Adrenal gland (tissue), 9 donors: ENCODE measurements at regions not wholly inside any gene's neighbourhood (a gene's known extent, or its start where the extent isn't known, plus 50 kb on each side); places are given as distances from the start of the nearest gene placed in this dataset.

Experiments
- DNase-seq, 7 donors: peaks; one replicate each; pipeline ENCODE4 v3.0.0-alpha.2; 2019 to 2020
- H3K27ac ChIP-seq, 5 donors: fragments of 200-600 bp; sonication (generic) in 4 of 5; 1 replicate in 3 of 5; 2 replicates in 2 of 5; pipeline versions ENCODE4 v1.5.1 to v1.8.0; 2016 to 2020; ENCODE audit warnings: mild to moderate bottlenecking in 1 of 5
- H3K27me3 ChIP-seq: fragments of 200-600 bp; 2 replicates; pipeline ENCODE4 v1.8.0; 2021
- H3K36me3 ChIP-seq, 2 donors: fragments of 200-600 bp; replicated peaks in 1 of 2; 1 replicate in 1 of 2; 2 replicates in 1 of 2; pipeline versions ENCODE4 v1.5.1 to v1.8.0; 2018 to 2022
- H3K4me1 ChIP-seq, 2 donors: fragments of 200-600 bp; replicated peaks in 1 of 2; 1 replicate in 1 of 2; 2 replicates in 1 of 2; pipeline versions ENCODE4 v1.5.1 to v1.8.0; 2018 to 2021
- H3K4me3 ChIP-seq, 4 donors: fragments of 200-600 bp; sonication (generic) in 3 of 4; one replicate each; pipeline ENCODE4 v1.5.1; 2016 to 2018
- H3K9me3 ChIP-seq, 3 donors: fragments of 200-600 bp; sonication (generic) in 1 of 3; replicated peaks in 1 of 3; 1 replicate in 2 of 3; 2 replicates in 1 of 3; pipeline versions ENCODE4 v1.5.1 to v1.8.0; 2016 to 2021
- CTCF ChIP-seq, 6 experiments: fragments of 450-650 bp in 4 of 6; fragments of 200-600 bp in 2 of 6; sonication (generic) in 1 of 6; IDR thresholded peaks; 1 replicate in 5 of 6; 2 replicates in 1 of 6; pipeline versions ENCODE4 v1.5.1 to v1.8.0; 2016 to 2021; ENCODE audit warnings: antibody characterized with exemption in 6 of 6, mild to moderate bottlenecking in 2 of 6, moderate library complexity in 1 of 6
- POLR2A ChIP-seq, 2 donors: fragments of 450-650 bp; IDR thresholded peaks; one replicate each; pipeline ENCODE4 v1.6.1; 2017; ENCODE audit warnings: antibody characterized with exemption in 2 of 2, mild to moderate bottlenecking in 2 of 2, moderate library complexity in 1 of 2
- WGBS, 4 donors: extraction: QIAGEN DNeasy Blood & Tissue Kit in 2 of 4; methylation state at CpG; one replicate each; pipeline versions ENCODE4 v1.1.5 to v1.1.7; 2013 to 2017; 5-methylcytosine and 5-hydroxymethylcytosine counted together
- intact Hi-C, 2 donors: fragments of 100-400 bp; cut with DNase I; formaldehyde crosslinking; loops; one replicate each; pipeline versions ENCODE4 v1.14.1 to v1.15.0; 2022 to 2023
- donor health status: healthy with polysubstance abuse.
- donor health status: Bipolar disorder and iron deficiency.
- donor health status: DM: yes; HTN: yes; CAD: no.
- donor health status: DM: no; HTN: no; CAD: no.
- donor health status: DM: no; HTN: no; CAD: no.

GRCh38 chr13:29923554-29924481 is 73.4 kb upstream of the UBL3 start:
- Histone ChIP-seq H3K4me1 (peaks cover 10 to 28% of the 10 kb centered on the region in 2 donors), H3K27me3 (no peaks in the 10 kb centered on the region), H3K9me3 (no peaks in the 10 kb centered on the region), H3K36me3 (no peaks in the 10 kb centered on the region), H3K4me3 (no peak overlapping the region), H3K27ac (peak overlapping the region in 3 of 5 donors; percentile 58 to 92 (median 69))
- peak; percentile 58 to 92 (median 85) for DNase-seq
- TF ChIP-seq POLR2A (IDR thresholded peaks at IDR 0.05): no peak
- peak; percentile 56 to 80 (median 65) for TF ChIP-seq CTCF (IDR thresholded peaks at IDR 0.05)
- intact Hi-C loops: no loop called here
- WGBS, 4 donors: 28 to 52% (median 37%) methylated on average over 8 to 12 of the region's 12 CpGs

- no peak for DNase-seq
- Histone ChIP-seq H3K27me3 (no peaks in the 10 kb centered on the region), H3K4me3 (no peak overlapping the region), H3K27ac (peak overlapping the region in 1 of 5 donors; percentile 92), H3K36me3 (no peaks in the 10 kb centered on the region), H3K4me1 (peaks cover 10 to 28% of the 10 kb centered on the region in 2 donors), H3K9me3 (no peaks in the 10 kb centered on the region)
- 88 to 97% (median 95%) methylated on average over 3 of the region's 3 CpGs for WGBS, 4 donors
- no peak for TF ChIP-seq POLR2A (IDR thresholded peaks at IDR 0.05)
- no peak for TF ChIP-seq CTCF (IDR thresholded peaks at IDR 0.05)
- intact Hi-C loops: no loop called here
Measured at GRCh38 chr13:29922896-29923295, 72.5 kb upstream of the UBL3 start.

- TF ChIP-seq CTCF (IDR thresholded peaks at IDR 0.05) (no peak), POLR2A (IDR thresholded peaks at IDR 0.05) (no peak)
Measured at GRCh38 chr13:29922281-29922821, 71.9 kb upstream of the UBL3 start.

GRCh38 chr13:29921542-29921941 is 71.1 kb upstream of the UBL3 start:
- WGBS, 4 donors: 91 to 97% (median 94%) methylated on average over 6 of the region's 6 CpGs
- no peak overlapping the region for H3K4me3 ChIP-seq
- TF ChIP-seq CTCF (IDR thresholded peaks at IDR 0.05) (no peak), POLR2A (IDR thresholded peaks at IDR 0.05) (no peak)
- peaks cover 10 to 28% of the 10 kb centered on the region in 2 donors for H3K4me1 ChIP-seq
- H3K27ac ChIP-seq: no peak overlapping the region
- H3K27me3 ChIP-seq: no peaks in the 10 kb centered on the region
- DNase-seq: no peak
- intact Hi-C loops: no loop called here
- H3K36me3 ChIP-seq: no peaks in the 10 kb centered on the region
- no peaks in the 10 kb centered on the region for H3K9me3 ChIP-seq

More at GRCh38 chr13:29922281-29922821, 71.9 kb upstream of the UBL3 start:
- intact Hi-C loops: no loop called here
- Histone ChIP-seq H3K36me3 (no peaks in the 10 kb centered on the region), H3K4me3 (no peak overlapping the region), H3K27me3 (no peaks in the 10 kb centered on the region), H3K9me3 (no peaks in the 10 kb centered on the region), H3K4me1 (peaks cover 10 to 28% of the 10 kb centered on the region in 2 donors), H3K27ac (no peak overlapping the region)
- no peak for DNase-seq
- WGBS, 4 donors: 79 to 87% (median 83%) methylated on average over 7 of the region's 7 CpGs
